ENCODE measurements at regions not wholly inside any gene's neighbourhood (a gene's known extent, or its start where the extent isn't known, plus 50 kb on each side); places are given as distances from the start of the nearest gene placed in this dataset.
"Not testable (repeated sequence)": the region's sequence is repeated elsewhere in the genome, so short reads cannot be mapped to it uniquely, and the experiment has no call there.

GRCh38 chr6:4488389-4488788, 287.8 kb upstream of the CDYL start:
- DNase-seq, result no peak

- DNase-seq, result no peak
These were observed 288.7 kb upstream of the CDYL start for GRCh38 chr6:4487538-4487937.

GRCh38 chr6:4486568-4487315, 289.5 kb upstream of the CDYL start:
- DNase-seq, result no peak

GRCh38 chr6:4485735-4486134, 290.5 kb upstream of the CDYL start:
- DNase-seq, result no peak

- DNase-seq, result no peak
These were observed 293.7 kb upstream of the CDYL start for GRCh38 chr6:4482461-4482860.

GRCh38 chr6:4480788-4481735, 295.1 kb upstream of the CDYL start:
- no peak for DNase-seq

- no peak for DNase-seq
These were observed 298.1 kb upstream of the CDYL start for GRCh38 chr6:4478098-4478497.

GRCh38 chr6:4474810-4475209, 301.4 kb upstream of the CDYL start:
- DNase-seq, result no peak

- DNase-seq, result no peak
These were observed 303.1 kb upstream of the CDYL start for GRCh38 chr6:4472969-4473642.

GRCh38 chr6:4472222-4472621, 304.0 kb upstream of the CDYL start:
- no peak for DNase-seq

GRCh38 chr6:4471515-4471914, 304.7 kb upstream of the CDYL start:
- DNase-seq, result not testable (repeated sequence)

GRCh38 chr6:4470698-4471210, 305.4 kb upstream of the CDYL start:
- DNase-seq, result no peak

GRCh38 chr6:4466769-4467480, 309.3 kb upstream of the CDYL start:
- DNase-seq, result no peak

- DNase-seq, result no peak
These were observed 309.9 kb upstream of the CDYL start for GRCh38 chr6:4466261-4466660.

GRCh38 chr6:4464638-4465037, 311.6 kb upstream of the CDYL start:
- DNase-seq, result no peak

- no peak for DNase-seq
These were observed 313.0 kb upstream of the CDYL start for GRCh38 chr6:4463236-4463635.

GRCh38 chr6:4460586-4461475, 315.4 kb upstream of the CDYL start:
- peak; percentile 82 for DNase-seq

- peak; percentile 26 for DNase-seq
These were observed 316.2 kb upstream of the CDYL start for GRCh38 chr6:4459996-4460395.

GRCh38 chr6:4459032-4459431, 317.2 kb upstream of the CDYL start:
- no peak for DNase-seq

GRCh38 chr6:4451718-4452117, 316.3 kb upstream of the ECI2 start:
- no peak for DNase-seq

GRCh38 chr6:4451081-4451480, 315.7 kb upstream of the ECI2 start:
- DNase-seq, result no peak

Measured in hindlimb muscle (tissue), 1 donor.